SK-N-SH (cell line): ENCODE measurements at regions not wholly inside any gene's neighbourhood (a gene's known extent, or its start where the extent isn't known, plus 50 kb on each side); places are given as distances from the start of the nearest gene placed in this dataset.

Source experiments
- CTCF ChIA-PET: fragments of 300-600, 350-600 bp; formaldehyde crosslinking; extraction: SDS; loops from one replicate; lab custom pipeline; 2021; lab: Yijun Ruan, JAX
- POLR2A ChIA-PET: fragments of 350-600 bp; sonication (Branson Sonifier 250); formaldehyde crosslinking; extraction: SDS; loops from one replicate; lab custom pipeline; 2020; ENCODE audit warnings: antibody characterized with exemption, inconsistent platforms; lab: Yijun Ruan, JAX
- DNase-seq: peaks from one replicate; pipeline ENCODE4 v3.0.0; 2012
- H2AFZ ChIP-seq: fragments of 200-600 bp; sonication (generic); 2 replicates; pipeline ENCODE4 v1.8.1; 2016; ENCODE audit warnings: antibody characterized with exemption, mild to moderate bottlenecking, low read depth
- H3F3A ChIP-seq: fragments of 200-600 bp; sonication (generic); replicated peaks from 2 replicates; pipeline ENCODE3; 2016; ENCODE audit warnings: antibody characterized with exemption, mild to moderate bottlenecking; ENCODE audit not compliant: insufficient read depth
- H3K27ac ChIP-seq, 2 experiments: fragments of 200-500 bp in 1 of 2; fragments of 200-600 bp in 1 of 2; sonication (Bioruptor generic) in 1 of 2; sonication (generic), shearing (Covaris generic) in 1 of 2; 2 replicates each; pipeline versions ENCODE4 v1.5.1 to v1.6.1; 2014 to 2016; ENCODE audit warnings: low read depth in 2 of 2, inconsistent platforms in 1 of 2, low read length in 1 of 2, mild to moderate bottlenecking in 1 of 2, mixed read lengths in 1 of 2
- H3K27me3 ChIP-seq: fragments of 200-600 bp; sonication (generic), shearing (Covaris generic); 2 replicates; pipeline ENCODE4 v1.6.1; 2016; ENCODE audit warnings: mixed run types; ENCODE audit not compliant: insufficient read depth
- H3K36me3 ChIP-seq, 2 experiments: fragments of 200-500 bp in 1 of 2; fragments of 200-600 bp in 1 of 2; sonication (Bioruptor generic) in 1 of 2; sonication (generic) in 1 of 2; replicated peaks in 1 of 2; 2 replicates each; pipeline versions ENCODE3 to v1.5.1; 2014 to 2016; ENCODE audit warnings: low read length in 1 of 2, mild to moderate bottlenecking in 1 of 2; ENCODE audit not compliant: insufficient read depth in 2 of 2, control insufficient read depth in 1 of 2
- H3K4me1 ChIP-seq, 2 experiments: fragments of 200-500 bp in 1 of 2; fragments of 200-600 bp in 1 of 2; sonication (Bioruptor generic) in 1 of 2; sonication (generic), shearing (Covaris generic) in 1 of 2; 2 replicates each; pipeline versions ENCODE4 v1.5.1 to v1.6.1; 2014 to 2016; ENCODE audit warnings: low read depth in 1 of 2, low read length in 1 of 2, mixed run types in 1 of 2; ENCODE audit not compliant: insufficient read depth in 2 of 2, control insufficient read depth in 1 of 2
- H3K4me2 ChIP-seq: fragments of 200-600 bp; sonication (generic), shearing (Covaris generic); 2 replicates; pipeline ENCODE4 v1.6.1; 2017; ENCODE audit warnings: mixed run types
- H3K4me3 ChIP-seq, 2 experiments: fragments of 200-500 bp in 1 of 2; fragments of 200-600 bp in 1 of 2; sonication (Bioruptor generic) in 1 of 2; sonication (generic), shearing (Covaris generic) in 1 of 2; 2 replicates each; pipeline versions ENCODE4 v1.5.1 to v1.8.1; 2014 to 2016; ENCODE audit warnings: low read depth in 2 of 2, inconsistent platforms in 1 of 2, low read length in 1 of 2, mild to moderate bottlenecking in 1 of 2, mixed read lengths in 1 of 2, moderate library complexity in 1 of 2
- H3K79me2 ChIP-seq: fragments of 200-600 bp; sonication (generic); 2 replicates; pipeline ENCODE4 v1.8.1; 2017; ENCODE audit warnings: mild to moderate bottlenecking; ENCODE audit not compliant: insufficient read depth
- H3K9ac ChIP-seq: fragments of 200-600 bp; sonication (generic); 2 replicates; pipeline ENCODE4 v1.6.1; 2017; ENCODE audit warnings: mixed run types
- H3K9me2 ChIP-seq: fragments of 200-600 bp; sonication (generic); 2 replicates; pipeline ENCODE4 v1.6.1; 2017; ENCODE audit warnings: mixed run types
- H3K9me3 ChIP-seq: fragments of 200-600 bp; sonication (generic); 2 replicates; pipeline ENCODE4 v1.6.1; 2017; ENCODE audit warnings: mixed run types, mild to moderate bottlenecking, moderate library complexity
- H4K20me1 ChIP-seq: fragments of 200-600 bp; sonication (generic); 2 replicates; pipeline ENCODE4 v1.6.1; 2017; ENCODE audit warnings: mild to moderate bottlenecking, mixed run types; ENCODE audit not compliant: insufficient read depth
- ELF1 ChIP-seq: IDR thresholded peaks from 2 replicates; pipeline ENCODE4 v1.4.0; 2012
- EP300 ChIP-seq, 2 experiments: IDR thresholded peaks; 2 replicates each; pipeline versions ENCODE4 v1.4.0 to v1.6.1; 2012; ENCODE audit warnings: borderline replicate concordance in 1 of 2, low read depth in 1 of 2, low read length in 1 of 2
- FOXM1 ChIP-seq: IDR thresholded peaks from 2 replicates; pipeline ENCODE4 v1.4.0; 2012; ENCODE audit warnings: low read depth, mild to moderate bottlenecking
- GABPA ChIP-seq: IDR thresholded peaks from 2 replicates; pipeline ENCODE4 v1.4.0; 2012; ENCODE audit warnings: low read depth, mild to moderate bottlenecking
- GATA2 ChIP-seq: sonication (generic); formaldehyde crosslinking; IDR thresholded peaks from 2 replicates; pipeline ENCODE4 v1.5.0; 2020; ENCODE audit warnings: mild to moderate bottlenecking, missing genetic modification reagents
- JUND ChIP-seq: IDR thresholded peaks from 2 replicates; pipeline ENCODE4 v1.4.0; 2012
- MXI1 ChIP-seq: IDR thresholded peaks from 2 replicates; pipeline ENCODE4 v1.6.1; 2012; ENCODE audit warnings: mild to moderate bottlenecking, low read depth, low read length, improper control_type of control experiment
- REST ChIP-seq: IDR thresholded peaks from 2 replicates; pipeline ENCODE4 v1.6.1; 2012; ENCODE audit warnings: mild to moderate bottlenecking, low read depth, low read length, moderate library complexity
- RXRA ChIP-seq: IDR thresholded peaks from 2 replicates; pipeline ENCODE4 v1.4.0; 2012; ENCODE audit warnings: low read depth, mild to moderate bottlenecking, borderline replicate concordance
- SIN3A ChIP-seq: IDR thresholded peaks from 2 replicates; pipeline ENCODE4 v1.6.1; 2012; ENCODE audit warnings: low read depth, mild to moderate bottlenecking, low read length, moderate library complexity, borderline replicate concordance
- TCF12 ChIP-seq: IDR thresholded peaks from 2 replicates; pipeline ENCODE4 v1.4.0; 2012
- USF1 ChIP-seq: IDR thresholded peaks from 2 replicates; pipeline ENCODE4 v1.4.0; 2012; ENCODE audit warnings: low read depth, borderline replicate concordance
- WGBS: methylation state at CpG from one replicate; pipeline ENCODE4 v1.1.6; 2017; ENCODE audit warnings: low lambda C conversion rate; 5-methylcytosine and 5-hydroxymethylcytosine counted together
- TF ChIP-seq, protein P1 (sequence below): IDR thresholded peaks from 2 replicates; pipeline ENCODE4 v1.4.0; 2012; ENCODE audit warnings: low read depth, borderline replicate concordance
- TF ChIP-seq, protein P2 (sequence below): fragments of 150-350 bp; IDR thresholded peaks from 2 replicates; pipeline ENCODE4 v1.6.1; 2016; ENCODE audit warnings: mild to moderate bottlenecking, low read depth, low read length
- TF ChIP-seq, protein P3 (sequence below): IDR thresholded peaks from 2 replicates; pipeline ENCODE4 v1.4.0; 2012; ENCODE audit warnings: low read depth

GRCh38 chr16:35200662-35201061, 1741.2 kb downstream of the TP53TG3F start:
- Histone ChIP-seq H3K9ac (no peak overlapping the region), H3K9me3 (no peaks in the 10 kb centered on the region), H4K20me1 (no peaks in the 10 kb centered on the region), H3K27ac (no peak overlapping the region), H3F3A (no peaks in the 10 kb centered on the region), H3K4me1 (no peaks in the 10 kb centered on the region; a peak in 1 of 4 replicates), H3K79me2 (no peaks in the 10 kb centered on the region), H3K4me2 (no peak overlapping the region), H3K4me3 (no peak overlapping the region), H3K27me3 (peaks cover 4% of the 10 kb centered on the region; the same call in 1 of the 2 replicates), H3K36me3 (no peaks in the 10 kb centered on the region), H2AFZ (no peak overlapping the region), H3K9me2 (no peaks in the 10 kb centered on the region)
- DNase-seq = no peak
- WGBS = no CpG with 5 or more reads among the region's 1 CpG
- POLR2A ChIA-PET = no interaction called here
- CTCF ChIA-PET = interaction anchor here (1.2 kb wide), 1 partner anchor 12 kb away, joined by 3 read pairs; no protein-coding TSS in a partner anchor
- TF ChIP-seq ELF1 (no peak), GATA2 (CRISPR knock-in tag) (no peak), FOXM1 (no peak), SIN3A (no peak), GABPA (no peak), JUND (no peak), MXI1 (no peak), RXRA (no peak), REST (no peak), TCF12 (no peak), EP300 (IDR thresholded peaks at IDR 0.05; ENCODE audit: borderline replicate concordance in 1 of 2, low read depth in 1 of 2, low read length in 1 of 2) (no peak), USF1 (no peak)
- TF ChIP-seq, protein P1, sequence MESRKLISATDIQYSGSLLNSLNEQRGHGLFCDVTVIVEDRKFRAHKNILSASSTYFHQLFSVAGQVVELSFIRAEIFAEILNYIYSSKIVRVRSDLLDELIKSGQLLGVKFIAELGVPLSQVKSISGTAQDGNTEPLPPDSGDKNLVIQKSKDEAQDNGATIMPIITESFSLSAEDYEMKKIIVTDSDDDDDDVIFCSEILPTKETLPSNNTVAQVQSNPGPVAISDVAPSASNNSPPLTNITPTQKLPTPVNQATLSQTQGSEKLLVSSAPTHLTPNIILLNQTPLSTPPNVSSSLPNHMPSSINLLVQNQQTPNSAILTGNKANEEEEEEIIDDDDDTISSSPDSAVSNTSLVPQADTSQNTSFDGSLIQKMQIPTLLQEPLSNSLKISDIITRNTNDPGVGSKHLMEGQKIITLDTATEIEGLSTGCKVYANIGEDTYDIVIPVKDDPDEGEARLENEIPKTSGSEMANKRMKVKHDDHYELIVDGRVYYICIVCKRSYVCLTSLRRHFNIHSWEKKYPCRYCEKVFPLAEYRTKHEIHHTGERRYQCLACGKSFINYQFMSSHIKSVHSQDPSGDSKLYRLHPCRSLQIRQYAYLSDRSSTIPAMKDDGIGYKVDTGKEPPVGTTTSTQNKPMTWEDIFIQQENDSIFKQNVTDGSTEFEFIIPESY = no peak
- TF ChIP-seq, protein P2, sequence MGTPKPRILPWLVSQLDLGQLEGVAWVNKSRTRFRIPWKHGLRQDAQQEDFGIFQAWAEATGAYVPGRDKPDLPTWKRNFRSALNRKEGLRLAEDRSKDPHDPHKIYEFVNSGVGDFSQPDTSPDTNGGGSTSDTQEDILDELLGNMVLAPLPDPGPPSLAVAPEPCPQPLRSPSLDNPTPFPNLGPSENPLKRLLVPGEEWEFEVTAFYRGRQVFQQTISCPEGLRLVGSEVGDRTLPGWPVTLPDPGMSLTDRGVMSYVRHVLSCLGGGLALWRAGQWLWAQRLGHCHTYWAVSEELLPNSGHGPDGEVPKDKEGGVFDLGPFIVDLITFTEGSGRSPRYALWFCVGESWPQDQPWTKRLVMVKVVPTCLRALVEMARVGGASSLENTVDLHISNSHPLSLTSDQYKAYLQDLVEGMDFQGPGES = no peak
- TF ChIP-seq, protein P3, sequence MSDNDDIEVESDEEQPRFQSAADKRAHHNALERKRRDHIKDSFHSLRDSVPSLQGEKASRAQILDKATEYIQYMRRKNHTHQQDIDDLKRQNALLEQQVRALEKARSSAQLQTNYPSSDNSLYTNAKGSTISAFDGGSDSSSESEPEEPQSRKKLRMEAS = no peak
